Keratinocyte (primary cell): ENCODE measurements at regions not wholly inside any gene's neighbourhood (a gene's known extent, or its start where the extent isn't known, plus 50 kb on each side); places are given as distances from the start of the nearest gene placed in this dataset.

Experiments
- CTCF ChIP-seq, 3 experiments: IDR thresholded peaks in 1 of 3; conservative IDR thresholded peaks in 1 of 3; optimal IDR thresholded peaks in 1 of 3; 2 replicates in 2 of 3; 3 replicates in 1 of 3; pipeline versions ENCODE3 to v1.5.1; 2011; ENCODE audit warnings: low read length in 3 of 3, mild to moderate bottlenecking in 3 of 3, moderate library complexity in 2 of 3, control low read depth in 1 of 3, inconsistent platforms in 1 of 3; ENCODE audit not compliant: insufficient read depth in 2 of 3; ENCODE audit errors: extremely low read depth in 1 of 3
- EZH2 ChIP-seq: IDR thresholded peaks from one replicate; pipeline ENCODE4 v1.6.1; 2012; ENCODE audit warnings: inconsistent platforms, mild to moderate bottlenecking, low read length, moderate library complexity

DNA sequence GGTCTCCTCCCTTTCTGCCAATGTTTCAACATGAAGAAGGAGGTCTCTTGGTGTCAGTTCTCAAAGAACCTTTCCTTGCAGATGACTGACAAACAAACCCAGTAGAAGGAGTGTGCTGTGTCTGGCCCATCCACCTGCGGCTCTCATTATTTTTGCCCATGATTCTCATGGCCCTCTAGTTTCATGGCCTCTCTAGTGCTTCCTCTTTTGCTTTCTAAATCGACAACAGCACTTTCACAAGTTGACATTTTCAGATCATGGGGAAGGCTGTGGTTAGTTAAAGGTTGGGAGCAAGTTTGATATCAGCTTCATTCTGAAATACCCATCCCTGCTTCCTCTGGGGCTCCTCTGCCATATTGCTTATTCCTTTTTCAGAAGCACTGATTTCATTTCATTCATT lies 805.2 kb downstream of the SLC4A3 start:
- TF ChIP-seq CTCF (optimal IDR thresholded peaks at IDR 0.05 in 1 of 3, IDR thresholded peaks at IDR 0.05 in 1 of 3, conservative IDR thresholded peaks at IDR 0.05 in 1 of 3; ENCODE audit: extremely low read depth in 1 of 3, insufficient read depth in 2 of 3, low read length in 3 of 3) = no peak
- TF ChIP-seq EZH2 = no peak
